Retinal pigment epithelial cell (primary cell): ENCODE measurements at regions not wholly inside any gene's neighbourhood (a gene's known extent, or its start where the extent isn't known, plus 50 kb on each side); places are given as distances from the start of the nearest gene placed in this dataset.

Experiments
- DNase-seq: peaks from one replicate; pipeline ENCODE4 v3.0.0-alpha.2; 2010; ENCODE audit warnings: low read depth
- H3K4me3 ChIP-seq: 2 replicates; pipeline ENCODE4 v1.5.1; 2011; ENCODE audit warnings: mild to moderate bottlenecking, low read length, control low read depth, moderate library complexity
- TF ChIP-seq, protein P1 (sequence below): conservative IDR thresholded peaks from 2 replicates; pipeline ENCODE4 v1.5.1; 2011; ENCODE audit warnings: low read depth, low read length, control low read depth, inconsistent platforms

- H3K4me3 ChIP-seq: no peak overlapping the region
- TF ChIP-seq, protein P1, sequence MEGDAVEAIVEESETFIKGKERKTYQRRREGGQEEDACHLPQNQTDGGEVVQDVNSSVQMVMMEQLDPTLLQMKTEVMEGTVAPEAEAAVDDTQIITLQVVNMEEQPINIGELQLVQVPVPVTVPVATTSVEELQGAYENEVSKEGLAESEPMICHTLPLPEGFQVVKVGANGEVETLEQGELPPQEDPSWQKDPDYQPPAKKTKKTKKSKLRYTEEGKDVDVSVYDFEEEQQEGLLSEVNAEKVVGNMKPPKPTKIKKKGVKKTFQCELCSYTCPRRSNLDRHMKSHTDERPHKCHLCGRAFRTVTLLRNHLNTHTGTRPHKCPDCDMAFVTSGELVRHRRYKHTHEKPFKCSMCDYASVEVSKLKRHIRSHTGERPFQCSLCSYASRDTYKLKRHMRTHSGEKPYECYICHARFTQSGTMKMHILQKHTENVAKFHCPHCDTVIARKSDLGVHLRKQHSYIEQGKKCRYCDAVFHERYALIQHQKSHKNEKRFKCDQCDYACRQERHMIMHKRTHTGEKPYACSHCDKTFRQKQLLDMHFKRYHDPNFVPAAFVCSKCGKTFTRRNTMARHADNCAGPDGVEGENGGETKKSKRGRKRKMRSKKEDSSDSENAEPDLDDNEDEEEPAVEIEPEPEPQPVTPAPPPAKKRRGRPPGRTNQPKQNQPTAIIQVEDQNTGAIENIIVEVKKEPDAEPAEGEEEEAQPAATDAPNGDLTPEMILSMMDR: no peak
- no peak for DNase-seq
These were observed 302.0 kb downstream of the ETV1 start for GRCh38 chr7:13687500-13687899.

- no peak for DNase-seq
These were observed 296.9 kb downstream of the ETV1 start for GRCh38 chr7:13692548-13692947.

GRCh38 chr7:13702251-13702650 lies 287.2 kb downstream of the ETV1 start:
- DNase-seq: no peak
- H3K4me3 ChIP-seq: no peak overlapping the region
- TF ChIP-seq, protein P1: no peak

More at GRCh38 chr7:13692548-13692947, 296.9 kb downstream of the ETV1 start:
- no peak overlapping the region for H3K4me3 ChIP-seq
- TF ChIP-seq, protein P1: no peak

DNA sequence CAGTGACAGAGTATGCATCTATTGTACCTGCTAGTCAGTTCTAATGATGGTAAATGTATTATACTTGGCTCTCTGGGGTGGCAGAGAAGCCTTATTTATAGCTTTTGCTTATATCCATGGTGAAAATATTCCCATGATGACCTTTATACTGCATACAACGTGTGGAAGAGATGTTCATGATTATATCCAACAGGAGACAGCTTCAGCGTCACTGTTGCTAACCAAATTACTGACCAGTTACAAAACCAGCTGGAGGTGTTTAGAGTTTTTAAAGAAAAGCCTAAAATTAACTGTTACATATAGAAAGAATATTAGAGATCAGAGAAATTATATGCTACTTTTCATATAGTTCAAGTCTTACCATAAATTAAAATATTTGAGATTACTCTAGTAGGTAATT lies 280.8 kb downstream of the ETV1 start:
- DNase-seq: no peak
- no peak overlapping the region for H3K4me3 ChIP-seq
- TF ChIP-seq, protein P1: no peak

DNA sequence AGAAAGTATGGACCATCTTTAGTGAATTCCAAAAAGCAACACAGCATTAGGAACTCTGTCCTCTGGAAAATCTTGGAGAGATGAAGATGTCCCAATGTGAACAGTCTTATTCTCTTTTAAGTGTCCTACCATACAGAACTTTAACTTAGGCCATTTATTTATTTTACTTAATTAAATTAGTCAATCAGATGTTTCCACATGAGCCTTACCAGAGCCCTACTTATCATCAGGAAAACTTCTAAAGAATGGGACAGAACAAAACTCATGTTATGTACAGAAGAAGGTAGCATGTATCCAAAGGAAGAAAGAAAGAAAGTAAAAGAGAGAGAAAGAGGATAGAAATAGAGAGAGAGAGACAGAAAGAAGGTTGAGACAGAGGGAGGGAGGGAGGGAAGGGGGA lies 276.4 kb downstream of the ETV1 start:
- DNase-seq: no peak
- TF ChIP-seq, protein P1: no peak
- H3K4me3 ChIP-seq: no peak overlapping the region

DNA sequence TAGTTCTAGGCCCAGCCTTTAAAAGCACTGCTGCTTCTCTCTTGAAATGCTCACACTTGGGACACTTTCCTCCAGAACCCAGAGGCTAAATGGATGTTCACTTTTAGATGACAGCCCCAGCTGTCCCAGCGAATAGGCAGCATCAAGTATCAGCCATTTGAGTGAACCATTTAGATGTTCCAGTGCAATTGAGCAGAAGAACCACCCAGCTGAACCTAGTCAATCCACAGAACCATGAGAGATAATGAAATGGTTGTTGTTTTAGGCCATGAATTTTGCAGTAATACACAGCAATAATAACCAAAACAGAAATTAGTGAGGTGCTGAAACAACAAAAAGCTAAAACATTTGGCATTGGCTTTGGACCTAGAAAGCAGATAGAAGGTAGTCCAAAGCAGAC lies 273.9 kb downstream of the ETV1 start:
- TF ChIP-seq, protein P1: no peak
- no peak for DNase-seq
- no peak overlapping the region for H3K4me3 ChIP-seq

DNA sequence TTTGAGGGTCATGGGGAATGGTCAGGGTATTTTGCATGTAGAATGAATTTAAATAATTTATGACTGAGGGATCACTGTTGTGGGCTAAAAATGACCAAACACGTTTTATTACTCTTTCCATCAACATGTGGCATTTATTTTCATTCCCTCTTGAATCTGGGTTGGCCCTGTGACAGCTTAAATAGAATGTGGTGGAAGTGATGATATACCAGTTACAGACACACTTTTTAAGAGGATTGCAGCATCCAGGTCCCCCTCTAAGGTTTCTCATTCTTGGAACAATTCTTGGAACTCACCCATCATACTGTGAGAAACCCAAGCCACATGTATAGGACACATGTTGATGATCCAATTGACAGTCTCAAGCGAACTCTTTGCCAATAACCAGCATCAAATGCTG lies 272.4 kb downstream of the ETV1 start:
- no peak for DNase-seq

More for the DNA sequence above, 272.4 kb downstream of the ETV1 start:
- TF ChIP-seq, protein P1: no peak
- no peak overlapping the region for H3K4me3 ChIP-seq
